A673 (cell line): ENCODE measurements at regions not wholly inside any gene's neighbourhood (a gene's known extent, or its start where the extent isn't known, plus 50 kb on each side); places are given as distances from the start of the nearest gene placed in this dataset.
A peak's percentile ranks its signal among the peaks of the same experiment; 100 is the strongest.

Source experiments
- BruUV-seq: library from RNA; stranded (reverse); fragments of 400-500 nt; replicated peaks from 2 replicates; lab custom pipeline; 2021; lab: Mats Ljungman, UMichigan
- CTCF ChIA-PET: fragments of 300-600 bp; sonication (Branson Sonifier 250); formaldehyde crosslinking; loops from one replicate; lab custom pipeline; 2022; ENCODE audit warnings: antibody characterized with exemption; lab: Charles Lee
- POLR2A ChIA-PET: fragments of 300-600 bp; sonication (Branson Sonifier 250); formaldehyde crosslinking; loops from one replicate; lab custom pipeline; 2022; ENCODE audit warnings: antibody characterized with exemption; ENCODE audit not compliant: low non-redundant PET; lab: Charles Lee
- DNase-seq: peaks from one replicate; pipeline ENCODE4 v3.0.0-alpha.2; 2015; ENCODE audit warnings: low spot score
- H3K27ac ChIP-seq: fragments of 200-600 bp; sonication (generic); 2 replicates; pipeline ENCODE4 v1.5.1; 2016; ENCODE audit warnings: mixed run types, low read depth, mild to moderate bottlenecking, mixed read lengths, antibody characterized with exemption, low read length; ENCODE audit not compliant: poor library complexity, severe bottlenecking
- H3K27me3 ChIP-seq: fragments of 200-600 bp; sonication (generic); replicated peaks from 2 replicates; pipeline ENCODE4 v1.6.1; 2017; ENCODE audit warnings: mixed run types, low read depth, mild to moderate bottlenecking, mixed read lengths, antibody characterized with exemption, low read length; ENCODE audit not compliant: insufficient read depth, poor library complexity
- H3K36me3 ChIP-seq: fragments of 200-600 bp; sonication (generic); 2 replicates; pipeline ENCODE4 v1.6.1; 2016; ENCODE audit warnings: mixed run types, mild to moderate bottlenecking, mixed read lengths, antibody characterized with exemption, low read length; ENCODE audit not compliant: insufficient read depth, poor library complexity, severe bottlenecking
- H3K4me1 ChIP-seq: fragments of 200-600 bp; sonication (generic); 2 replicates; pipeline ENCODE4 v1.6.1; 2017; ENCODE audit warnings: mixed run types, mild to moderate bottlenecking, mixed read lengths, antibody characterized with exemption, low read length; ENCODE audit not compliant: insufficient read depth, poor library complexity, severe bottlenecking
- H3K4me3 ChIP-seq: fragments of 200-600 bp; sonication (generic); 2 replicates; pipeline ENCODE4 v1.5.1; 2016; ENCODE audit warnings: low read depth, mixed run types, mild to moderate bottlenecking, mixed read lengths, low read length; ENCODE audit not compliant: poor library complexity, severe bottlenecking
- H3K9me3 ChIP-seq: fragments of 200-600 bp; sonication (generic); 2 replicates; pipeline ENCODE4 v1.6.1; 2016; ENCODE audit warnings: mixed run types, low read depth, mild to moderate bottlenecking, mixed read lengths, antibody characterized with exemption, low read length; ENCODE audit not compliant: poor library complexity, severe bottlenecking
- EZH2 ChIP-seq: fragments of 200-600 bp; sonication (generic); IDR thresholded peaks from 2 replicates; pipeline ENCODE4 v1.6.1; 2017; ENCODE audit warnings: borderline replicate concordance, low read depth, mild to moderate bottlenecking, mixed read lengths, antibody characterized with exemption, low read length; ENCODE audit not compliant: poor library complexity, severe bottlenecking
- intact Hi-C: fragments of 100-400 bp; cut with micrococcal nuclease; formaldehyde crosslinking; loops from one replicate; pipeline ENCODE4 v1.10.0; 2022; ENCODE audit not compliant: unreplicated experiment
- TF ChIP-seq, protein P1 (sequence below): fragments of 300-800, 200-600 bp; sonication (generic); conservative IDR thresholded peaks from 2 replicates; pipeline ENCODE4 v1.5.1; 2017; ENCODE audit warnings: low read depth, mild to moderate bottlenecking, antibody characterized with exemption, low read length, moderate library complexity, mixed read lengths

DNA sequence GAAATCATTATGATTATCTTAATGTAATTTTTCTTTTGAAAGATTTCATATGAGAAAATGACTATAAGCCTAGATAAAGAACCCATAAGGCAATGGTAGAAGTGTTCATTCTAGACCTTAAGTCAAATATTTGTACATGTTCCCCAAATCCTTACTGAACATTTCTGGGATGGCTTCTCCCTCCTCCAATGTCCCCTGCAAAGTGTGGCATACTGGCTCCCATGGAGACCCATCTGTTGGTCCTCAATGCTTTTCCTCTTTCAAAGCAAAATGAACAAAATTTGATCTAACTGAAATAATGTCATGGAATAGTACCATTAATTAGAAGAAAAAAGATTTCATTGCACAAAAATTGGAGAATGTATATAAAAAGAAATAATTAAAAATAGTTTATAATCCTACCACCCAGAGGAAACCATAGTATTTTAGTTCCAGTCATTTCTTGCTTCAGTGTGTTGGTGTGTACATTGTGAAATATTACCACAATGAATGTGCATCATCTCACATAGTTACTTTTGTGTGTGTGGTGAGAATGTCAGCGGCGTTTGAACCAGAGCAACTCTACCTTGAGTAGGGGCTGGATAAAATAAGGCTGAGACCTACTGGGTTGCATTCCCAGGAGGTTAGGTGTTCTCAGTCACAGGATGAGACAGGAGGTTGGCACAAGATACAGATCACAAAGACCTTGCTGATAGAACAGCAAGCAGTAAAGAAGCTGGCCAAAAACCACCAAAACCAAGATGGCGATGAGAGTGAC is 181.3 kb downstream of the UXS1 start:
- no peak overlapping the region for H3K4me3 ChIP-seq
- POLR2A ChIA-PET, result no interaction called here
- H3K36me3 ChIP-seq, result no peaks in the 10 kb centered on the region
- TF ChIP-seq EZH2, result no peak
- TF ChIP-seq, protein P1, sequence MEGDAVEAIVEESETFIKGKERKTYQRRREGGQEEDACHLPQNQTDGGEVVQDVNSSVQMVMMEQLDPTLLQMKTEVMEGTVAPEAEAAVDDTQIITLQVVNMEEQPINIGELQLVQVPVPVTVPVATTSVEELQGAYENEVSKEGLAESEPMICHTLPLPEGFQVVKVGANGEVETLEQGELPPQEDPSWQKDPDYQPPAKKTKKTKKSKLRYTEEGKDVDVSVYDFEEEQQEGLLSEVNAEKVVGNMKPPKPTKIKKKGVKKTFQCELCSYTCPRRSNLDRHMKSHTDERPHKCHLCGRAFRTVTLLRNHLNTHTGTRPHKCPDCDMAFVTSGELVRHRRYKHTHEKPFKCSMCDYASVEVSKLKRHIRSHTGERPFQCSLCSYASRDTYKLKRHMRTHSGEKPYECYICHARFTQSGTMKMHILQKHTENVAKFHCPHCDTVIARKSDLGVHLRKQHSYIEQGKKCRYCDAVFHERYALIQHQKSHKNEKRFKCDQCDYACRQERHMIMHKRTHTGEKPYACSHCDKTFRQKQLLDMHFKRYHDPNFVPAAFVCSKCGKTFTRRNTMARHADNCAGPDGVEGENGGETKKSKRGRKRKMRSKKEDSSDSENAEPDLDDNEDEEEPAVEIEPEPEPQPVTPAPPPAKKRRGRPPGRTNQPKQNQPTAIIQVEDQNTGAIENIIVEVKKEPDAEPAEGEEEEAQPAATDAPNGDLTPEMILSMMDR, result no peak
- BruUV-seq, result no TSS peak
- CTCF ChIA-PET, result no interaction called here
- no peaks in the 10 kb centered on the region for H3K9me3 ChIP-seq
- no peak for DNase-seq
- H3K4me1 ChIP-seq, result no peaks in the 10 kb centered on the region
- H3K27ac ChIP-seq, result no peak overlapping the region
- H3K27me3 ChIP-seq, result no peaks in the 10 kb centered on the region
- intact Hi-C loops, result no loop called here

DNA sequence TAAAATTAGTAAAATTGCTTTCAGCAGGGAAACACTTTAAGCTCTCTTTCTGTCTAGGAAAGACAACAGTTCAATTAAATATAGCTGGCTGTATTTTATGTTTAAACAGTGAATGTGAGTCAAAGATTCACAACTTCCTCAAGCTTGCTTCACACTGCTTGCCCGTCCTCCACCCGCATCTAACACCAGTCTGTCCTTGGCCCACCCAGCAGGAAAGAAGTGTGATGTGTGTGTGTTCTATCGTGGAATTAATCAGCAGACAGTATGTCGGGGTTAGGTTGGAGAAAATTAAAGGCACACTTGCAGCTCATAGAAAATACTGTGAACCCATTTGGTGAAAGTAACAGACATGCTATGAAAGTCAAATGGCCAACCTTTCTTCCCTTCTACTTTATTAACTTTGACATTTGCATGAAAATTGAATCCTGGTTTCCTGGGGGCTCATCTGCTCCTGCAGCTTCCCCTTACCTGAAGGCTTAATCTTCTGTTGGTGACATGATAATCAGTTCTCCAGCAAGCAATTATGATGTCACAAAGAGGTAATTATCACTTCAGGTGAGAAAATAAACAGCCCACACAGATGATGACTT is 182.0 kb downstream of the UXS1 start:
- intact Hi-C loops, result no loop called here
- TF ChIP-seq, protein P1, result no peak
- no peak for TF ChIP-seq EZH2
- no peak overlapping the region for H3K4me3 ChIP-seq
- no TSS peak for BruUV-seq
- H3K27ac ChIP-seq, result no peak overlapping the region
- no peaks in the 10 kb centered on the region for H3K9me3 ChIP-seq
- DNase-seq, result no peak
- CTCF ChIA-PET, result no interaction called here
- POLR2A ChIA-PET, result interaction anchor here (0.6 kb wide), 1 partner anchor 1959 kb away, joined by 3 read pairs; no protein-coding TSS in a partner anchor
- no peaks in the 10 kb centered on the region for H3K4me1 ChIP-seq
- H3K27me3 ChIP-seq, result no peaks in the 10 kb centered on the region
- H3K36me3 ChIP-seq, result no peaks in the 10 kb centered on the region

DNA sequence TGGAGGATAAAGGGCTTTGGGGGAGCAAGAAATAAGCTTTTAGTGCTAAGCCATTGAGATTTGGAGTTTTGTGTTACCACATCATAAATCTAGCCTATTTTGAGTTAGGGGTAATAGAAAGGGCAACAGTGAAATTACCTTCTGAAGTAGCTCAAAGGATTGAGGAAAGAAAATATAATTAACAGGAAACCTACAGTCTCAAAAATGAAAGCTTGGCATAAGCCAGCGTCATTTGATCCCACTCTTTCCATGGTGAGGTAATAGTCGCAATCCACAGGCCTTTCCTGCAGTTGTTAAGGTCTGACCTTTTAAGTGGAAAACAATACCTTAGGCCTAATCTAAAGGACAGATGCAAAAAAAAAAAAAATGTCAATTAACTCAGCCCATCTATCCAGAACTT is 182.7 kb downstream of the UXS1 start:
- H3K36me3 ChIP-seq, result no peaks in the 10 kb centered on the region
- intact Hi-C loops, result no loop called here
- no peaks in the 10 kb centered on the region for H3K9me3 ChIP-seq
- no TSS peak for BruUV-seq
- H3K27me3 ChIP-seq, result no peaks in the 10 kb centered on the region
- H3K4me3 ChIP-seq, result no peak overlapping the region
- peak; percentile 6 for DNase-seq
- TF ChIP-seq EZH2, result no peak
- TF ChIP-seq, protein P1, result no peak
- H3K27ac ChIP-seq, result no peak overlapping the region
- ChIA-PET POLR2A (interaction anchor here (0.6 kb wide), 1 partner anchor 1960 kb away, joined by 3 read pairs; no protein-coding TSS in a partner anchor), CTCF (no interaction called here)
- no peaks in the 10 kb centered on the region for H3K4me1 ChIP-seq
